Suprapubic skin (tissue), 3 donors: ENCODE measurements at regions not wholly inside any gene's neighbourhood (a gene's known extent, or its start where the extent isn't known, plus 50 kb on each side); places are given as distances from the start of the nearest gene placed in this dataset.

Source experiments
- CTCF ChIP-seq, 2 donors: fragments of 200-600 bp in 1 of 2; fragments of 450-650 bp in 1 of 2; sonication (generic) in 1 of 2; IDR thresholded peaks; one replicate each; pipeline ENCODE4 v1.5.1; 2016 to 2019; ENCODE audit warnings: antibody characterized with exemption in 2 of 2, mild to moderate bottlenecking in 1 of 2, moderate library complexity in 1 of 2
- POLR2A ChIP-seq, 2 donors: fragments of 450-650 bp; IDR thresholded peaks; one replicate each; pipeline ENCODE4 v1.6.1; 2017; ENCODE audit warnings: antibody characterized with exemption in 2 of 2, mild to moderate bottlenecking in 2 of 2, moderate library complexity in 2 of 2

- TF ChIP-seq CTCF (IDR thresholded peaks at IDR 0.05) (no peak), POLR2A (IDR thresholded peaks at IDR 0.05) (no peak)
Observed at GRCh38 chr10:43903451-43903850, 254.8 kb upstream of the ZNF32 start.
